ENCODE measurements at regions not wholly inside any gene's neighbourhood (a gene's known extent, or its start where the extent isn't known, plus 50 kb on each side); places are given as distances from the start of the nearest gene placed in this dataset.

GRCh38 chr2:181252262-181253148, 204.7 kb upstream of the ITGA4 start:
- DNase-seq, result peak; percentile 33 to 83 (median 68)

DNA sequence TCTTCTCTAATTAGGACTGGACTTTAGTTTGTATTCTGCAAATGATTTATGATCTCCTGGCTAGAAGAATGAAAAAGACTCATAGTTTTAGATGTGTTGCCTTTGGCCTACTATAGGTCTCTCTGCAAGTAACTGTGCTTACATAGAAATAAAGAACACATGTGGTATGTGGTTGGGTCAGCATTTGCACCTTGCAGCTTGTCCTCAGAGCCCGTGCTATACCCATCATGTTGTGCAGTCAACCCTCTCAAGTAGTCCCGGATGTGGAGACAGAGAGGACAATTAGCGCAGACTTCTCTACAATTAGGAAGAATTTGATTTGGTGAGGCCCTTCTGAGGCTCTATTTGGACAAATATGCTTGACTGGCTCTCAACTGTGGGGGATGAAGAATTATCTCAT, 203.7 kb upstream of the ITGA4 start:
- DNase-seq, result no peak

DNA sequence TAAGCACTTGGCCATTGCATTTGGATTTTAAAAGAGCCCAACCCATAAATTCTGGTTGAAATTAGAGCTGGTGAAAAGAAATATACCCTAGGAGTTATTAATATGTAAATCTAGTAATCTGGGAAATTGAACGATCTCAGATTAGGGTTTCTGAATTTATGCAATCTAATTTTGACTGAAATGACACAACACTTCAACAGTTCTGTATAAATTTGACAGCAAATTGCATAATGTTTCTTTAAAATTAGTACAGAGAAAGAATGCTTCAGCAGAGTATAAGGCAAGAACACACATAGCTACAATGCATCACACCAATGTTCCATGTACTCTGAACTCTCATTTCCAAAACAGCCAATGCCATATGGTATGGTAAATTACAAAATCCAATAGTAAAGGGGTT, 201.5 kb upstream of the ITGA4 start:
- DNase-seq, result peak in 2 of 4 experiments; percentile 31 to 49

- DNase-seq, result no peak
These were observed 198.5 kb upstream of the ITGA4 start for GRCh38 chr2:181258720-181259119.

- DNase-seq, result peak in 1 of 4 experiments; percentile 15
These were observed 194.4 kb upstream of the ITGA4 start for GRCh38 chr2:181262782-181263181.

DNA sequence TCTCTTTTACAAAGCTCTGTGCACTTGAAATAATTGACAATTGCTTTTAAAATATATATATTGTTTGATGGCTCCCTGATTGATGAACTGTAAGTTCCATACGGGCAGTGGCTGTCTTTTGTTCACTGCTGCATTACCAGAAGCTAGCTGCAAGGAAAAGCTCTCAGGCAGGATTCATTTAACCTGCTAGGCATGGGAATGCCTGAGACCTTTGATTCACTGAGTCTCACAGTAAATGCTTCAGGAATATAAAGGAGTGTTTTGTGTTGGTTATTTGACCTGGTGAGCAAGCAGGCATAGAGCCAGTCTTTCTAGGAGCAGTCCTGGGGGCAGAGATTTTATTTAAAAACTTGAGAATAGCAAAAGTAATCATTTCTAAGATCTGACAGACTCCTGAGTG, 193.2 kb upstream of the ITGA4 start:
- no peak for DNase-seq

DNA sequence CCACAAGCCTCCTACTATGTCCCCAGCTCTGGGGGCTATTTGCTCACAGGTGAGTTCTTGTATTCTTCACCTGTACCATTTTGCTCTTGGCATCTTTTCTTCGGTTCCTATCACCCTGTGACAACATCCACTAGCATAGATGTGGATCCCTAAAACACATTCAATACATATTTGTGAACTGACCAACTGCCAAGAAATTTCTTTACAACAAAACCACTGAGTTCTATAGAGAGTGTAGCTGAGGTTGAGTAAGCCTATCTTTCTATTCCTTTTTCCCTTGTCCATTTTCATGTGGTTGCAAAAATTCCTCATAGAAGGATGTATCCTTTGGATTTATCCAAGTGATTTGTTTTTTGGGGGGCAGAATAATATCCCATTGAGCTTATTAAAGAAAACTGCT, 192.7 kb upstream of the ITGA4 start:
- DNase-seq, result no peak

DNA sequence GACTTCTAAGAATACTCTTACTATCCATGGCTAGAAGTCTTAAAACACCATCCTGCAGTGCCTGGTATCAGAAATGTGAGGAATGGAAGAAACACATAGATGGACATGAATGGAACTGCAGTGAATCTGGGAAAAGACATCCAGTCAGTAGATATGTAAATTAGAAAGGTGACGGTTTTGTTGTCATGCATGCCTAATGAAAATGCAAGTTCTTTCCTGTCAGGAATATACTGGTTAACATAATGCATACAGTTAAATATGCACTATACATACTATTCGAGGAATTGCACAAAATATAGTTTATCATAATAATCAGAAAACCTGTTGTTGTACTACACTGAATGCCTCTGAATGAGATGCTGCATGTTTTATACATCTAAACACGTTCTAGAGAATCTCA, 190.6 kb upstream of the ITGA4 start:
- DNase-seq, result no peak

GRCh38 chr2:181268174-181268867, 188.9 kb upstream of the ITGA4 start:
- no peak for DNase-seq

GRCh38 chr2:181273986-181274385, 183.2 kb upstream of the ITGA4 start:
- no peak for DNase-seq

DNA sequence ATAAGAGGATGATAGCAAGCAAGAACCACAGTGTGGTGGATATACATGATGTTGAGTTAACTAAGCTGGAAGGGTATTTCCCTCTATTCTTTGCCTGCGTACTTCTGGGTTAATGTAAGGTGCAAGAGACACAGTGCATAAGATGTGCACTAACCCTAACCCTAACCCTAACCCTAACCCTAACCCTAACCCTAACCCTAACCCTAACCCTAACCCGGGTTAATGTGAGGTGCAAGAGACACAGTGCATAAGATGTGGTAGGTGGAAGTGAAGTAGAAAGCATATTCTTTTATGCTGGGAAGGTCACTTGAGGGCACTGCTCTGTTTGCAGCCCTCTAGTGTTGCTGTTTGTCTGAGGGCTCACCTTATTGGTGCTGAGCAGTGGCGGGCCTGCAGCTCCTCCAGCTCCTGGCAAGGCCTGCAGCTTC, 181.5 kb upstream of the ITGA4 start:
- no peak for DNase-seq

DNA sequence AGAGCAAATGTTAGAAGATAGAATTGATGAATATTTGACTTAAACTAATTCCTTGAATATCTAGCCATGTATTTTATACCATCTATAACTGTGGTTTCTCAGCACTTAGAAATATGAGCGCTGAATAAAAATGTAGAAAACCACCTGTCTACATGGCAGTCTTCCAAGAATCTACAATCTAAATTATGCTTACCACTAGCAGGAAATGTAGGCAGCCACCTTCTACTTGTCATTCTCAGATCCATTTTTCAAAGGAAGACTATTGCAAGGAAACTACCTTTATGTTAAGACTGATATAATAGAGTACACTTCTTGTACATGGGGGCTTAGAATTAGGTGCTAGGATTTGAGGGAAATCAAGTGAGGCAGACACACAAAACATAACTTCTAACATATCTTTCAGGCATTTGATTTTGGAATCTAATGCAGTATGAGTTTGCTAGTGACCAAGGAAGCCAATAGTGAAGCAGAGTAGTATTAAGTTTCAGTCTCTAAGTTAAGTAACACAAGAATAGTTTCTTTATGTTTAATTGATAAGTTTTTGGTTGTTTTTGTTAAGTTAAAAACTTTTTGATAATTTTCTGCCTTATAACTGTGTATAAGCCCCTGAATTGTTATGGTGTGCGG, 175.9 kb upstream of the ITGA4 start:
- no peak for DNase-seq

DNA sequence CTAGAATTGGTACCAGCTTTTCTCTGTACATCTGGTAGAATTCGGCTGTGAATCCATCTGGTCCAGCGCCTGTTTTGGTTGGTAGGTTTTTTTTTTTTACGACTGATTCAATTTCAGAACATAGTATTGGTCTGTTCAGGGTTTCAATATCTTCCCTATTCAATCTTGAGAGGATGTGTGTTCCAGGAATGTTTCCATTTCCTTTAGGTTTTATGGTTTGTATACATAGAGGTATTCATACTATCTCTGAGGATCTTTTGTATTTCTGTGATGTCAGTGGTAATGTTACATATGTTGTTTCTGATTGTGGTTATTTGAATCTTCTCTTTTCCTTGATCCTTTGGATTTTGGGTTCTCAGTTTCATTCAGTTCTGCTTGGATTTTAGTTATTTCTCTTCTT, 172.1 kb upstream of the ITGA4 start:
- DNase-seq, result no peak

DNA sequence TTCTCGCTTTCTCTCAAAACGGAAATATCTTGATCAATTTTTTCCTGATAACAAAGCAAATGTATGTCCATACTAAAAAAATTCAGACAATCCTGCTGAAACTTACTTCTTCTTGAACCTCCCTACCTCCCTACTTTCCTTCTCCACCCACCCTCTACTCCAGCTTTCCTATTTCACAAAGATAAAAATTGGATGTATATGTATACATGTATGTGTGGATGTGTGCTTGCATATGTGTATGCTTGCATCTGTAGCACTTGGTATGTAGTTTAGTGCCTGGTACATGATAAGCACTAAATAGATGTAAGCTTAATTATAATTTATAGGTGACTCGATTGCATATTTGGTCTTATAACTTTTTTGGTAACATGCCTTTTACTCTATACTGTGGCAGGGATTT, 167.5 kb upstream of the ITGA4 start:
- DNase-seq, result no peak

GRCh38 chr2:181290182-181290581, 167.0 kb upstream of the ITGA4 start:
- no peak for DNase-seq

- no peak for DNase-seq
These were observed 162.2 kb upstream of the ITGA4 start for GRCh38 chr2:181294979-181295378.

DNA sequence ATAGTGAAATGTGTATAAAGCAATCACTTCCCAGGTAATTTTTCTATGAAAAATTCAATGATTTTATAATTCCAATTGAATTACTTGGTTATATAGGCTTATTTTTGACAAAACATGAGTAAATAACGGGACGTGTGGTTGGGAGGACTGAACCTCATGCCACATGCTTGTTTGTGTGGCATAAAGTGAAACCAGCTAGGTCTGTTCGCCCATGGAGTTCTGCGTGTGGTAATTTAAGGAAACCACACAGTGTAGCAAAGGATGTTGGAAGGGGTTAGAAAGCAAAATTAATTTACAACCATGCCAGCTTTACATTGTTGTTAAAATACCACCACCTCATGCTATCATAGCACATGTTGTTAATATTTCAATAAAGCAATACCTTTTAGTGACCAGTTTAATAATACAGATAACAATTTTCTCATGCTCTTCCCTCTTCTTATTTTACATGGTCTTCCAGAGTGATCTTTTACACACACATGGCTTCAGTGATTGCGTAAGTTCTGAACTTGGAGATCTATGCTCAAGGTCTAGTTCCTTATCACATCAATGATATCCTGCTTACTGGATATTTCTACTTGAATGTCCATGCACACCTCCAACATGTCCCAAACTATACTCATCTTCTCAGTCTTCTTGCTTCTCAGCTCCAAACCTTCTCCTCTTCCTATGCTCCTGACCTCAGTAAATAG, 156.4 kb upstream of the ITGA4 start:
- DNase-seq, result peak in 3 of 4 experiments; percentile 36 to 65 (median 49)

GRCh38 chr2:181304011-181304844, 153.0 kb upstream of the ITGA4 start:
- DNase-seq, result peak in 3 of 4 experiments; percentile 50 to 75 (median 59)

DNA sequence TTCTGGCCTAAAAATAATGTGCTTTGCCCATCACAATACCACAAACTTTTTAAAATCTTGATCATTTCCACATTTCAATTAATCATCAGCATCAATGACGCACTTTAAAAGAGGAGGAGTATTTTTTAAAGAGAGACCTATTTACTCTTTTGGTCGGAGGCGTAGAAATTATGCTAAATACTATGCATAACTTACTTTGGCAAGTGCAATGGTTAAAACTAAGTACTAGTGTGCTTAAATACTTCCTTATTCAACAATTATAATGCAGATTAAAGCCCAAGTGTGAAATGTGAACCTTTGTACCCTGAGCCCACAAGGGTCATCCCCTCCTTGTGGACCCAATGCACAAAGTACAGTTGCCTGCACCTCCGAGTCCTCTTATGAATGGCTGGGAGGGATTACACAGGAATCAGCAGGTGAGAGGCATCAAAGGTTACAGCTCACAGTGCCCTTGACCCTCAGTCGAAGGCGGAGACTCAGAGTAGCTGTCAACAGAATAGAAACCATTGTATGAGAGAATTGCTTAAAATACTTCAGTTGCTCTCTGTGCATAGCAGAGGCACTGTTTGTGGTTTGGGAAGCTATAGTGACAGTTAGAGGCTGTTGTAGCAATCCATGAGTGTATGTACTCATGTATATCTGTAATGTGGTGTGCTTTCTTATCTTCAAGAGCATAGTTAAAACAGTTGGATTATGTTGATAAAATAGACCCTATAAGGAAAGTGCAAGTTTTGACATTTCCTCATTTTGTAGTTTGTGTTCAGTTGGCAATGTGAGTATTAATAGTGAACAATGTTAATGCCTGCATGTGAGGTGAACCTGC, 151.7 kb upstream of the ITGA4 start:
- peak in 3 of 4 experiments; percentile 42 to 72 (median 60) for DNase-seq

- peak in 2 of 4 experiments; percentile 20 to 49 for DNase-seq
These were observed 150.4 kb upstream of the ITGA4 start for GRCh38 chr2:181306785-181307184.
